CD4-positive, alpha-beta T cell treated with Interleukin-15 for 4 hours (primary cell): ENCODE measurements at regions not wholly inside any gene's neighbourhood (a gene's known extent, or its start where the extent isn't known, plus 50 kb on each side); places are given as distances from the start of the nearest gene placed in this dataset.
"Not testable (repeated sequence)": the region's sequence is repeated elsewhere in the genome, so short reads cannot be mapped to it uniquely, and the experiment has no call there.

Experiments used
- DNase-seq: peaks from one replicate; pipeline ENCODE4 v3.0.0-alpha.2; 2020; ENCODE audit warnings: low spot score

- no peak for DNase-seq
Measured at GRCh38 chr1:233790121-233790520, 114.4 kb upstream of the SLC35F3 start.

DNA sequence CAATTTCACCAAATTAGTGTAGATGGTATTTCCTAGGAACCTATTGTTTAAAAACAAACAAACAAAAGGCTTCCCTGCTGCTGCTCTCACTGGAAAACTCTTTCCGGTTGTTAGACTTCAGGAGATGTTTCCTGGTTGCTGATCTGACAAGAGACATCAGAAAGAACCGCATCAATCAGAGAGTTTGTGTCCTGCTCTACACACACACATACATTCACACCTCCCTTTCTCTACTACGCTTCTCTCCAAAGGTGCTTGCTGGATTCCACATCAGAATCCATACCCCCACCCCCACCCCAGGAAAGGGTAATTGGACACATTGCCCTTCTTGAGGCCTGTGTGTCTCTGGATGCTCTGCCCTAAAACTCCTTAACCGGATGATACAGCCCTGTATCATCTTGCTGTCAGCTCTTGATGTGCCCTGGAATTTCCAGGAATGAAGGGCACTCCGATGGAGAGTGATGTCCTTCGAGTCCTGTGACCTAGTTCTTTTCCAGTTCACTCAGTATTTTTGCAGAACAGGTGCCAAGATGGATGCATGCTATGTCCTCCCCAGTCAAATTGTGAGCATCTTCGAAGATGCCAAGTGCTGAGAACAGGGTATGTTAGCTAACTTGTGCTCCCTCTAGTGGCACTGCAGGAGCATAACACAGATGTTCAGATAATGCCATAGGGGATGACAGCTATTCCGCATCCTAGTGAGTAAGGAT lies 113.7 kb upstream of the SLC35F3 start:
- DNase-seq: peak; percentile 32

- DNase-seq: no peak
Measured at GRCh38 chr1:233791372-233791703, 113.1 kb upstream of the SLC35F3 start.

GRCh38 chr1:233791721-233792120 lies 112.8 kb upstream of the SLC35F3 start:
- DNase-seq: no peak

GRCh38 chr1:233794863-233795262 lies 109.6 kb upstream of the SLC35F3 start:
- DNase-seq: no peak

- no peak for DNase-seq
Measured at GRCh38 chr1:233796146-233796783, 108.2 kb upstream of the SLC35F3 start.

GRCh38 chr1:233802611-233803010 lies 101.9 kb upstream of the SLC35F3 start:
- no peak for DNase-seq

DNA sequence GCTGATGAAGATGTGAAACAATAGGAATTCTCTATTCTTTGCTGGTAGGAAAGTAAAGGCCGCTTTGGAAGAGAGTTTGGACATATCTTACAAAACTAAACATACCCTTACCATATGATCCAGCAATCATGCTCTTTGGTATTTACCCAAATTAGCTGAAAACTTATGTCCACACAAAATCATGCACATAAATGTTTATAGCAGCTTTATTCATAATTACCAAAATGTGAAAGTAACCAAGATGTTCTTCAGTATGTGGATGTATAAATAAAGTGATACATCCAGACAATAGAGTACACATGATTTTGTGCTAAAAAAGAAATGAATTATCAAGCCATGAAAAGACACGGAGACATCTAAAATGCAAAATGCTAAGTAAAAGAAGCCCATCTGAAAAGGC lies 98.7 kb upstream of the SLC35F3 start:
- no peak for DNase-seq

DNA sequence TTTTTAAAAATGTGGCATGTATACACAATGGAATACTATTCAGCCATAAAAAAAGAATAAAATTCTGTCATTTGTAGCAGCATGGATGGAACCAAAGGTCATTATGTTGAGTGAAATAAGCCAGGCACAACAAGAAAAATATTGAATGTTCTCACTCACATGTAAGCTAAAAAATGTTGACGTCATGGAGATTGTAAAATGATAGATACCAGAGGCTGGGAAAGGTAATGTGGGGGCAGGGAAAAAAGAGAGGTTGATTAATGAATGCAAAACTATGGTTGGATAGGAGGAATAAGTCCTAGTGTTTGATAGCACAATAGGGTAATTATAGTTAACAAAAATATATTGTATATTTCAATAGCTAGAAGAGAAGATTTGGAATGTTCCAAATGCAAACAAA lies 89.1 kb upstream of the SLC35F3 start:
- DNase-seq: no peak

- no peak for DNase-seq
Measured at GRCh38 chr1:233815865-233816264, 88.6 kb upstream of the SLC35F3 start.

GRCh38 chr1:233816348-233816747 lies 88.1 kb upstream of the SLC35F3 start:
- no peak for DNase-seq

GRCh38 chr1:233819042-233819441 lies 85.4 kb upstream of the SLC35F3 start:
- no peak for DNase-seq

- not testable (repeated sequence) for DNase-seq
Measured at GRCh38 chr1:233824179-233824578, 80.3 kb upstream of the SLC35F3 start.

DNA sequence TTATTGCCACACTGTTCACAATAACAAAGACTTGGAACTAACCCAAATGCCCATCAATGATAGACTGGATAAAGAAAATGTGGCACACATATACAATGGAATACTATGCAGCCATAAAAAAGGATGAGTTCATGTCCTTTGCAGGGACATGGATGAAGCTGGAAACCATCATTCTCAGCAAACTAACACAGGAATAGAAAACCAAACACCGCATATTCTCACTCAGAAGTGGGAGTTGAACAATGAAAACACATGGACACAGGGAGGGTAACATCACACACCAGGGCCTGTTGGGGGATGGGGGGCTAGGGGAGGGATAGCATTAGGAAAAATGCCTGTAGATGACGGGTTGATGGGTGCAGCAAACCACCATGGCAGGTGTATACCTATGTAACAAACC lies 76.5 kb upstream of the SLC35F3 start:
- not testable (repeated sequence) for DNase-seq

DNA sequence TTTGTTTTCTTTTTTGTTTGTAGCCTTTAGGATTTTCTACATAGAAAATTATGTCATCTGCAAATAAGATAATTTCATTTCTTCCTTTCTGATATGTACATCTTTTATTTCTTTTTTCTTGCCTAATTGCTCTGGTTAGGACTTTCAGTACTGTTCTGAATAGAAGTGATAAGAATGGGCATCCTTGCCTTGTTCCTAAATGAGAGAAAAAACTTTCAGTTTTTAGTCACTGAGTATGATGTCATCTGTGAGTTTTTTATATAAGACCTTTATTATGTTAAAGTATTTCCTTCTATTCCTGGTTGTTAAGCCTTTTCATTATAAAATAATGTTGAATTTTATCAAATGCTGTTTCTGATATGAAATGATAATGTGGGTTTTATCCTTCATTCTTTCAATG lies 76.0 kb upstream of the SLC35F3 start:
- DNase-seq: no peak

DNA sequence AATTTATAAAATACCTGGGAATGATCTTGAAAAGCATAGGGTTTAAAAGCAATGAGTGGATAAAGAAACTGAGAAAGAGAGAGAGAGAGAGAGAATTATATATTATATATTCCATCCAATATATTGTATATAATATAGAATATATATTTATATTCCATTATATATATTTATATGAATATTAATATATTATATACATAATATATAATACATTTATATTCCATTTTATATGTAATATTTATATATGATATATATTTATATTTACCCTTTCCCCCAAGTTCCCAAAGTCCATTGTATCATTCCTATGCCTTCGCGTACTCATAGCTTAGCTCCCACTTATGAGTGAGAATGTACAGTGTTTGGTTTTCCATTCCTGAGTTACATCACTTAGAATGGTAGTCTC lies 69.9 kb upstream of the SLC35F3 start:
- no peak for DNase-seq

DNA sequence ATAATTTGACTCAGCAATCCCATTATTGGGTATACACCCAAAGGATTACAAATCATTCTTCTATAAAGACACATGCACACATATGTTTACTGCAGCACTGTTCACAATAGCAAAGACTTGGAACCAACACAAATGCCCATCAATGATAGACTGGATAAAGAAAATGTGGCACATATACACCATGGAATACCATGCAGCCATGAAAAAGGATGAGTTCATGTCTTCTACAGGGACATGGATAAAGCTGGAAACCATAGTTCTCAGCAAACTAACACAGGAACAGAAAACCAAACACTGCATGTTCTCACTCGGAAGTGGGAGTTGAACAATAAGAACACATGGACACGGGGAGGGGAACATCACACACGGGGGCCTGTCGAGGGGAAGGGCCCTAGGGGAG lies 66.3 kb upstream of the SLC35F3 start:
- DNase-seq: not testable (repeated sequence)

DNA sequence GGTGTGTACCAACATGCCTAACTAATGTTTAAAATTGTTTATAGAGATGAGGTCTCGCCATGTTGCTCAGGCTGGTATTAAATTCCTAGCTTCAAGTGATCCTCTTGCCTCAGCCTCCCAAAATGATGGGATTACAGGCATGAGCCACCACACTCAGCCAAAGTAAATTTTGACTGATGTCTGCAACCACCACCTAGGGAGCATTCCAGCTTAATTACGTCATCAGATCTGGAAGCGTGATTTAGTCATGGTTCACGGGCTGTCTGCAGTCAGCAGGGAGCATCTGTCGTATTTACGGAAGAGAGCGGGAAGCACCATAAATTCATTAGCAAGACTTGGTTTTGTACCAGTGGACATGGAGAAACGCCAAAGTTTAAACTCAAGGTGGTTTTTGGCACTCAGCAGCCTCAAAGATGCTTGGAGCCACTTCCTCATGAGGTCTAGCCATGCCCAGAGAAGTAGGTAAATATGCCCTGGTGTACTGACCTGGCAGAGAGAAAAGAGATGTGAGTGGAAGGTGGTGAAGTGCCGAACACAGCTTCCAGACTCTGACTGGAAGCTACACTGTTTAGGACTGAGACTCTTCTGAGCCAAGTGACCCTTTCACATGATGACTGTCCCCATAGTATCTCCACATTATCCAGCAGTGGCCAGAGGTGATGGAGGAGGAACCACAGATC lies 60.8 kb upstream of the SLC35F3 start:
- no peak for DNase-seq

DNA sequence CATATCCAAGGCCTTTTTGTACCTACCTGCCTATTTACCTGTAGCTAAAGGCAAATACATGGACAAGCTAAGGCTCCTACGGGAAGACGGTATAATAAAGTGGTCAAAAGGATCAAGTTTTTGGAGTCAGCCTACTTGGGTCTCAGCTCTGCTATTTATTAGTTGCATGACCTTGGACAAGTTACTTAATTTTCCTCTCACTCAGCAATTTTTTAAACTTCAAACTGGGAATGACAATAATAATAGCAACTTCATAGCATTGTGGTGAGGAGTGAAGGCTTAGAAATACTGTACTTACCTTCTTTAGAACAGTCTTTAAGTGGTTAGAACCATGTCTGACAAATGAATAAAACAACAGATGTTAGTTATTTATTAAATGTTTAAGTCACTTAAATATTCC lies 60.2 kb upstream of the SLC35F3 start:
- no peak for DNase-seq

- DNase-seq: no peak
Measured at GRCh38 chr1:233844692-233845091, 59.8 kb upstream of the SLC35F3 start.
